ENCODE measurements at regions not wholly inside any gene's neighbourhood (a gene's known extent, or its start where the extent isn't known, plus 50 kb on each side); places are given as distances from the start of the nearest gene placed in this dataset.

DNA sequence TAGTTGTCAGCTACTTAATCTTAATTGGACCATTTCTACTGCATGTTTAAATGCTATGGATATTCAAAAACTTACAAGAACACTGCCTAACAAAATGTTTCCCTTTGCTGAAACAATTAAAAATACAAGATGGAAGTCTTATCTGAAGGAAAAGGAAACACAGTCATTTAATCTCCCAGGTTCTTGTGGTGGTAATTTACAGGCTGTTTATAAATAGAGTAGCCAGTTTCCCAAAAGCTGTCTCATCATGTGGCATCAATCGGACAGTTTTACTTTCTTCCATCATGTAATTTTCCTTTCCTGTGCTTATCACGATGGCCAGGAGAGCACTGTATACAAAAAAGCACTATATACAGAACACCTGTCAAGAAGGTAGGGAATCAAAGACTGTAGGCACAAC, 368.1 kb downstream of the ZEB2 start:
- no peak for DNase-seq
- Histone ChIP-seq H3K4me1 (no peaks in the 10 kb centered on the region), H3K27ac (no peak overlapping the region), H3K4me3 (no peak overlapping the region), H3K9me3 (no peaks in the 10 kb centered on the region), H3K36me3 (no peaks in the 10 kb centered on the region), H3K27me3 (no peaks in the 10 kb centered on the region)
- TF ChIP-seq POLR2A (IDR thresholded peaks at IDR 0.05) = no peak
- TF ChIP-seq, protein P1, sequence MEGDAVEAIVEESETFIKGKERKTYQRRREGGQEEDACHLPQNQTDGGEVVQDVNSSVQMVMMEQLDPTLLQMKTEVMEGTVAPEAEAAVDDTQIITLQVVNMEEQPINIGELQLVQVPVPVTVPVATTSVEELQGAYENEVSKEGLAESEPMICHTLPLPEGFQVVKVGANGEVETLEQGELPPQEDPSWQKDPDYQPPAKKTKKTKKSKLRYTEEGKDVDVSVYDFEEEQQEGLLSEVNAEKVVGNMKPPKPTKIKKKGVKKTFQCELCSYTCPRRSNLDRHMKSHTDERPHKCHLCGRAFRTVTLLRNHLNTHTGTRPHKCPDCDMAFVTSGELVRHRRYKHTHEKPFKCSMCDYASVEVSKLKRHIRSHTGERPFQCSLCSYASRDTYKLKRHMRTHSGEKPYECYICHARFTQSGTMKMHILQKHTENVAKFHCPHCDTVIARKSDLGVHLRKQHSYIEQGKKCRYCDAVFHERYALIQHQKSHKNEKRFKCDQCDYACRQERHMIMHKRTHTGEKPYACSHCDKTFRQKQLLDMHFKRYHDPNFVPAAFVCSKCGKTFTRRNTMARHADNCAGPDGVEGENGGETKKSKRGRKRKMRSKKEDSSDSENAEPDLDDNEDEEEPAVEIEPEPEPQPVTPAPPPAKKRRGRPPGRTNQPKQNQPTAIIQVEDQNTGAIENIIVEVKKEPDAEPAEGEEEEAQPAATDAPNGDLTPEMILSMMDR (IDR thresholded peaks at IDR 0.05) = no peak

DNA sequence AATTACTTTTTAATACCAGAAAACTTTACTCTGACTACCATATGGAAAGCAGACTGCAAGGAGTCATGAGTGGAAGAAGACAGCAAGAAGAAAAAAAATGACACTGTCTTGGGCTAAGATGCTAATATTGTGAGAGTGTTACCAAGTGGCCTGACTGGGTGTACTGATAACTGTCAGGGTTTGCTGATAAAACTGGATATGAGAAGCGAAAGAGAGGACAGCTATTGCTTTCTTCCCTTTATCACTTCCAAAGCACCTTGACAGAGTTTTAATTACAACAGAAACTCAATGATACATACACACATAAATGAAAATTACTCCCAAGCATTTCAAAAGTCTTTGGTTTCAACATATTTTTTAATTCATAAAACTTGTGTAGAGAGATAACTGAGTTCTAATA, 368.5 kb downstream of the ZEB2 start:
- Histone ChIP-seq H3K9me3 (no peaks in the 10 kb centered on the region), H3K4me3 (no peak overlapping the region), H3K36me3 (no peaks in the 10 kb centered on the region), H3K4me1 (no peaks in the 10 kb centered on the region), H3K27me3 (no peaks in the 10 kb centered on the region), H3K27ac (no peak overlapping the region)
- DNase-seq = no peak
- TF ChIP-seq POLR2A (IDR thresholded peaks at IDR 0.05) = no peak
- TF ChIP-seq, protein P1 (IDR thresholded peaks at IDR 0.05) = no peak

DNA sequence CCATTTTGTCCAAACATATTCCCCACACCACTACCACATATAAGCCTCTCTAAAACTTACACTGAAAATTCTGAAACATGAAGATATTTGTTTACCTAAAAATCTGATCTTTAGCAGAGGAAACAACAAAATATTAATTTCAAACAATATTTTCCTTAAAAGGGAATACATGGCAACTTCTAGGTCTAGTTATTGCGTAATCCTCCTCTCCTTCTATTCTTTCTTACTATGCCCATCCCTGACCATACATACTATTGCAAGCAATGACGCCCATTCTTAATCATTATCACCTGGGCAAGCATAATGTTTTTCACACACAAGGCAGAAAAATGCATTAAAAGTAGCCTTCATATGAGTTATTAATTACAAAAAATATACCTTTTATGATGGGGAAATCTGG, 372.6 kb downstream of the ZEB2 start:
- no peaks in the 10 kb centered on the region for H3K36me3 ChIP-seq
- TF ChIP-seq, protein P1 (IDR thresholded peaks at IDR 0.05) = no peak
- no peak for TF ChIP-seq POLR2A (IDR thresholded peaks at IDR 0.05)
- H3K4me1 ChIP-seq = no peaks in the 10 kb centered on the region
- H3K9me3 ChIP-seq = no peaks in the 10 kb centered on the region
- no peaks in the 10 kb centered on the region for H3K27me3 ChIP-seq
- no peak for DNase-seq
- H3K27ac ChIP-seq = no peak overlapping the region
- H3K4me3 ChIP-seq = no peak overlapping the region

DNA sequence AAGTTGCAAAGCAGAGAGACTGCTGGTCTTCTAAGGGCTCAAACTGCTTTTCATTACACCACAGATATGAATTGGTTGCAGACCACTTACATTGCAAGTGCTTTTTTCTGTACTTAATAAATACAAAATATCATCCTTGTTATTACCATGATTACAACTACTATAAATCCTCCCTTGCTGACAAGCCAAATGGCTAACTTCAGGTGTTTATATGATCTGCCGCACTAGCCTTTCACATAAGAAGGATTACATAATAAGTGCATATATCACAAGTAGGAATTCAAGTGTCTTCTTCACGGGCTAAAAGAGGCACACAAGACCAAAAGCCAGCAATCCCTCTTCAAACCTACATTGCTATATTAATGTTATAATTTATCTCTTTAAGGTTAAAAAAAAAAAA, 373.0 kb downstream of the ZEB2 start:
- no peak for TF ChIP-seq POLR2A (IDR thresholded peaks at IDR 0.05)
- TF ChIP-seq, protein P1 (IDR thresholded peaks at IDR 0.05) = no peak
- Histone ChIP-seq H3K27me3 (no peaks in the 10 kb centered on the region), H3K4me1 (no peaks in the 10 kb centered on the region), H3K4me3 (no peak overlapping the region), H3K36me3 (no peaks in the 10 kb centered on the region), H3K9me3 (no peaks in the 10 kb centered on the region), H3K27ac (no peak overlapping the region)
- DNase-seq = no peak

DNA sequence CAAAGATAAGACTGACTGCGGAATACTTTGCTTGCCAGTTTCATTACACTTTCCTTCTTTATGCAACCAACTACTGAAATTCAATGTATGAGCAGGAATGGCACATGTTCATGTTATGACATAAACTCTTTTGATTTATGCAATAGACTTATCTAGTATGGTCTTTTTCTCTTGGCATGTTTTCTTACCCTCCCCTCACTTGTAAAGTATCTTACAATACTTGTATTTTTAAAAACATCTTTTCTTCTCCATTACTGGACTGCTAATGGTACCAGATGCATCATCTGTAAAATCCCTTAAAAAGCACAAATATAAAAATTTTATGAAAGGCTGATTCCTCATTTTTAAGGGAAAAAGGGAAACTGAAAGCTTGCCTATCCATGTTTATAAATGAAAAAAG, 373.8 kb downstream of the ZEB2 start:
- no peak for DNase-seq
- Histone ChIP-seq H3K4me1 (no peaks in the 10 kb centered on the region), H3K27ac (no peak overlapping the region), H3K36me3 (no peaks in the 10 kb centered on the region), H3K4me3 (no peak overlapping the region), H3K27me3 (no peaks in the 10 kb centered on the region), H3K9me3 (no peaks in the 10 kb centered on the region)
- TF ChIP-seq, protein P1 (IDR thresholded peaks at IDR 0.05) = no peak
- no peak for TF ChIP-seq POLR2A (IDR thresholded peaks at IDR 0.05)

Data from Peyer's patch (tissue), 4 donors.